GM21381 (cell line): ENCODE measurements at regions not wholly inside any gene's neighbourhood (a gene's known extent, or its start where the extent isn't known, plus 50 kb on each side); places are given as distances from the start of the nearest gene placed in this dataset.
A peak's percentile ranks its signal among the peaks of the same experiment; 100 is the strongest.
"Not testable (repeated sequence)": the region's sequence is repeated elsewhere in the genome, so short reads cannot be mapped to it uniquely, and the experiment has no call there.

Source experiments
- ATAC-seq: cut with Tn5 transposase; IDR thresholded peaks from one replicate; pipeline ENCODE4 v1.9.1; 2021; ENCODE audit warnings: mild to moderate bottlenecking, moderate library complexity; ENCODE audit not compliant: unreplicated experiment

DNA sequence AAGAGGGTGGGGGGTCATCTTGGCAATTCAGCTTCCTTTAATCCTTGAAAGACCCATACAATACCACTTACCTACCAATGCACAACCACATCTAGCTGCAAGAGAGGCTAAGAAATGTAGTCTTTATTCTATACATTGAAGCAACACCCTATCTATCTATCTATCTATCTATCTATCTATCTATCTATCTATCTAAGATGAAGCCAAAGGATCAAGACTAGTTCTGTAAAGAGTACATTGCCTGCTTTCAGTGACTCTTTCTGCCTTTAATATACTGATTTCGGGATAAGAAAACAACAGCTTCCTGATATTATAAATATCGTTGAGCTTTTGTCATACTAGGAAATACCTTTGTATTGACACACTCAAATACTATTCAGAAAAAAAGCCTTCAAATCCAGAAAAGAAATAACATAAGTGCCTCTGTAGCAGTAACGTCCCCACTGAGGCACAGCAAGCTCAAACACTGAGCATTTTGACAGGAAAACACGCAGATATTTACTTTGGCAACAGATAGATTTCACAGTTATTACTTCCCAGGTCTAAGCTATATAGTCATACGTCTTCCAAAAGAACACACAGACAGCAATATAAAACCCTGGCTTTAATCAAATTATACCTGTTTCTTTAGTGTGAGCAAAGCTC lies 139.4 kb upstream of the SERTAD2 start:
- ATAC-seq: no peak

- no peak for ATAC-seq
These were observed 140.0 kb upstream of the SERTAD2 start for GRCh38 chr2:64793701-64794100.

GRCh38 chr2:64794426-64794995 lies 140.8 kb upstream of the SERTAD2 start:
- no peak for ATAC-seq

GRCh38 chr2:64795024-64795592 lies 141.4 kb upstream of the SERTAD2 start:
- no peak for ATAC-seq

DNA sequence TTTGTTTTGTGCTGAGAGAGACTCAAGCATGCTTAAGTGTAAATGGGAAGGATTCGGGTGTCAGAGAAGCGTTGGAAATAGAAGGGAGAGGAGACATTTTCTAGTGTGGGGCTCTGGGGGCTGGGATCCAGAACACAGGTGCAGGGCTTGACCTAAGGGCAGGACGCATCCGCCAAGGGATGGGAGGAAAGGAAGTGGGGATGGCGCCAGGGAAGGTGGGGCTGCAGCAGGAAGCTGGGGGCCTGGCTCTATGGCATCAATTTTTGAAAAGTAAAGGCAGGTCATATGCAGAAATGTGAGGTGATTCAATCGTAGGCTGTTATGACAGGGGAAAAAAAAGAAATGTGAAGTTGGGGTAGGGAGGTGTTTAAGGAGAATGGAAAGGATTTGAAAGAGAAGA lies 143.2 kb upstream of the SERTAD2 start:
- ATAC-seq: no peak

GRCh38 chr2:64797881-64798575 lies 144.3 kb upstream of the SERTAD2 start:
- no peak for ATAC-seq

GRCh38 chr2:64799592-64800252 lies 146.0 kb upstream of the SERTAD2 start:
- no peak for ATAC-seq

- ATAC-seq: no peak
These were observed 150.1 kb upstream of the SERTAD2 start for GRCh38 chr2:64803776-64804175.

DNA sequence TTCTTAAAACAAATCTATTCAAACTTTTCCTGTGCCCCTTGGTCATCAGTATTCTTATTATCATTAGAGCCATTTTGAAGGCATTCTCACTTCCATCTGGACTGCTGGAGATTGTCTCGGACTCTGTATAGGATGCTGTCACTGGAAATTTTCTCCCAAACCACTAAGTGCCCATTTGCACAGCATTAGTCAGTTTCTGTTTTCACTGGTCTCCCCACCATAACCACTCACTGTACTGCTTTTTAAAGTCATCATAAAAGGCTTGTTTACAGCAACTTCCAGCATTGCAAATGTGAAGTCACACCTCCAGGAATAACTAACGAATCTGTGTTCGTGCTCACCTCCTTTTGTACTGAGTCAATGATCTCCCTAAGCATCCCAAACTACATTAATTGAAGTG lies 150.9 kb upstream of the SERTAD2 start:
- no peak for ATAC-seq

GRCh38 chr2:64807417-64807816 lies 153.7 kb upstream of the SERTAD2 start:
- ATAC-seq: no peak

DNA sequence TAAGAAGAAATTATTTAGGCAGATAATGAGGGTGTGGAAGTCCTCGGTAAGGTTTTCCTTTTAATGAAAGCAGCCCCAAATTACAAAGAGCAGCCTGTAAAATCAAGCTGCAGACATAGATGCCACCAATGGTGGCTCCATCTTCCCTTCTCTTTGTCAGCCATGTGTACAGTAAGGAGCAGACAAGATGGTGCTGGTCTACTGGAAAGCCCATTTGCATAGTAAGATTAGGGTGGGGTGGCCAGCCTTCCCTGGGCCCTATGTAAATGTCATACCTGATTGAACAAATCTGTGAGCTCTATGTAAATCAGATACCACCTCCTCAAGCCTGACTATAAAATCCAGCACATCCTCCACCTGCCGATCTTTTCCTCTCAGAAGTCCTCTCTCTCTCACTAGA lies 154.4 kb upstream of the SERTAD2 start:
- ATAC-seq: no peak

GRCh38 chr2:64808754-64809153 lies 155.0 kb upstream of the SERTAD2 start:
- ATAC-seq: no peak

GRCh38 chr2:64809216-64809615 lies 155.5 kb upstream of the SERTAD2 start:
- ATAC-seq: no peak

GRCh38 chr2:64812285-64812684 lies 158.6 kb upstream of the SERTAD2 start:
- ATAC-seq: no peak

- ATAC-seq: no peak
These were observed 160.3 kb upstream of the SERTAD2 start for GRCh38 chr2:64814007-64814406.

DNA sequence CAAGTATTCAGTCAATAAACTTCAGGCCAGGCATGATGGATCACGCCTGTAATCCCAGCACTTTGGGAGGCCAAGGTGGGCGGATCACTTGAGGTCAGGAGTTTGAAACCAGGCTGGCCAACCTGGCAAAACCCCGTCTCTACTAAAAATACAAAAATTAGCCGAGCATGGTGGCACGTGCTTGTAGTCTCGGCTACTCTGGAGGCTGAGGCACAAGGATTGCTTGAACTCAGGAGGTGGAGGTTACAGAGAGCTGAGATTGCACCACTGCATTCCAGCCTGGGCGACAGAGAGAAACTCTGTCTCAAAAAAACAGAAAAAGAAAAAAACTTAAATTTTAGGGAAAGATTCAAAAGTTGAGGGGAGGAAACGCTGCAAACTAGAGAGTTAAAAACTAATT lies 162.8 kb upstream of the SERTAD2 start:
- not testable (repeated sequence) for ATAC-seq

GRCh38 chr2:64817453-64817852 lies 163.7 kb upstream of the SERTAD2 start:
- no peak for ATAC-seq

DNA sequence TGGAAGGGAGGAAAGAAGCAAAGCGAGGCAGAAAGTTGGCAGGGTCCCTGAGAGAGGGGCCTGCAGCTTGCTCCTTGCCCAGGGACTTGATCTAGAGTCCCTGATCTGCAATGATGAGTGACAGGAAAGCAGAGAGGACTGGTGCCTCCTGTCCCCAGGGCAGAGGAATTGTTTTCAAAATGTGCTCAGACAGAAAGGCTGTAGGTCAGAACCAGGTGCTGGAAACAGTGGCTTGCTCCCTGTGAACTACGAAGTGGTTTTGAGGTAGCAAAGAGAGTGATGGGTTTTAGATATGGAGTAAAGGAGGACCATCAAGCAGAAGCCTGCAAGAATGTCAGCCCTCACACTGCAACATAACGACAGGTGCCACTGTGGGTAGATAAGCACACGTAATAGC lies 164.9 kb upstream of the SERTAD2 start:
- no peak for ATAC-seq

GRCh38 chr2:64819361-64819760 lies 165.6 kb upstream of the SERTAD2 start:
- ATAC-seq: no peak

GRCh38 chr2:64819774-64820688 lies 166.3 kb upstream of the SERTAD2 start:
- ATAC-seq: peak; percentile 88
